ENCODE measurements at regions not wholly inside any gene's neighbourhood (a gene's known extent, or its start where the extent isn't known, plus 50 kb on each side); places are given as distances from the start of the nearest gene placed in this dataset.

- H3K36me3 ChIP-seq = no peaks in the 10 kb centered on the region
- H3K9me3 ChIP-seq (ENCODE audit: severe bottlenecking) = no peaks in the 10 kb centered on the region
- H3K27ac ChIP-seq = no peak overlapping the region
- no peak overlapping the region for H3K4me3 ChIP-seq (ENCODE audit: low read depth, low read length)
- no peaks in the 10 kb centered on the region for H3K27me3 ChIP-seq (ENCODE audit: insufficient read depth, low read depth, severe bottlenecking)
- no peak for TF ChIP-seq CTCF (IDR thresholded peaks at IDR 0.05; ENCODE audit: low read depth, low read length)
- DNase-seq = no peak
These were observed 1146.7 kb downstream of the TYW1 start for GRCh38 chr7:68143345-68143744.

GRCh38 chr7:68146983-68147382 lies 1150.3 kb downstream of the TYW1 start:
- Histone ChIP-seq H3K9me3 (ENCODE audit: severe bottlenecking) (no peaks in the 10 kb centered on the region), H3K4me3 (ENCODE audit: low read depth, low read length) (no peak overlapping the region), H3K36me3 (no peaks in the 10 kb centered on the region), H3K27me3 (ENCODE audit: insufficient read depth, low read depth, severe bottlenecking) (no peaks in the 10 kb centered on the region), H3K27ac (no peak overlapping the region)
- DNase-seq = no peak
- no peak for TF ChIP-seq CTCF (IDR thresholded peaks at IDR 0.05; ENCODE audit: low read depth, low read length)

- TF ChIP-seq CTCF (IDR thresholded peaks at IDR 0.05; ENCODE audit: low read depth, low read length) = no peak
- no peak for DNase-seq
- Histone ChIP-seq H3K36me3 (no peaks in the 10 kb centered on the region), H3K4me3 (ENCODE audit: low read depth, low read length) (no peak overlapping the region), H3K27ac (no peak overlapping the region), H3K27me3 (ENCODE audit: insufficient read depth, low read depth, severe bottlenecking) (no peaks in the 10 kb centered on the region), H3K9me3 (ENCODE audit: severe bottlenecking) (no peaks in the 10 kb centered on the region)
These were observed 1151.1 kb downstream of the TYW1 start for GRCh38 chr7:68147614-68148238.

GRCh38 chr7:68148440-68148839 lies 1151.8 kb downstream of the TYW1 start:
- no peak for DNase-seq
- TF ChIP-seq CTCF (IDR thresholded peaks at IDR 0.05; ENCODE audit: low read depth, low read length) = no peak
- Histone ChIP-seq H3K36me3 (no peaks in the 10 kb centered on the region), H3K4me3 (ENCODE audit: low read depth, low read length) (no peak overlapping the region), H3K27ac (no peak overlapping the region), H3K27me3 (ENCODE audit: insufficient read depth, low read depth, severe bottlenecking) (no peaks in the 10 kb centered on the region), H3K9me3 (ENCODE audit: severe bottlenecking) (no peaks in the 10 kb centered on the region)

GRCh38 chr7:68152205-68152604 lies 1155.6 kb downstream of the TYW1 start:
- no peak overlapping the region for H3K27ac ChIP-seq
- no peaks in the 10 kb centered on the region for H3K27me3 ChIP-seq (ENCODE audit: insufficient read depth, low read depth, severe bottlenecking)
- DNase-seq = no peak
- H3K9me3 ChIP-seq (ENCODE audit: severe bottlenecking) = peaks cover 7% of the 10 kb centered on the region
- TF ChIP-seq CTCF (IDR thresholded peaks at IDR 0.05; ENCODE audit: low read depth, low read length) = no peak
- H3K4me3 ChIP-seq (ENCODE audit: low read depth, low read length) = no peak overlapping the region
- H3K36me3 ChIP-seq = no peaks in the 10 kb centered on the region

- Histone ChIP-seq H3K27me3 (ENCODE audit: insufficient read depth, low read depth, severe bottlenecking) (no peaks in the 10 kb centered on the region), H3K9me3 (ENCODE audit: severe bottlenecking) (peaks cover 7% of the 10 kb centered on the region), H3K27ac (no peak overlapping the region), H3K36me3 (no peaks in the 10 kb centered on the region), H3K4me3 (ENCODE audit: low read depth, low read length) (no peak overlapping the region)
- no peak for DNase-seq
- TF ChIP-seq CTCF (IDR thresholded peaks at IDR 0.05; ENCODE audit: low read depth, low read length) = no peak
These were observed 1159.0 kb downstream of the TYW1 start for GRCh38 chr7:68155676-68156075.
